GM19397 (cell line): ENCODE measurements at regions not wholly inside any gene's neighbourhood (a gene's known extent, or its start where the extent isn't known, plus 50 kb on each side); places are given as distances from the start of the nearest gene placed in this dataset.

ENCODE experiments used
- ATAC-seq: cut with Tn5 transposase; IDR thresholded peaks from one replicate; pipeline ENCODE4 v1.9.1; 2021; ENCODE audit warnings: mild to moderate bottlenecking, moderate library complexity; ENCODE audit not compliant: unreplicated experiment

GRCh38 chr12:98244136-98244535, 271.3 kb upstream of the TMPO start:
- no peak for ATAC-seq

GRCh38 chr12:98253207-98254037, 262.0 kb upstream of the TMPO start:
- no peak for ATAC-seq

- ATAC-seq = no peak
Measured at GRCh38 chr12:98256830-98257229, 258.6 kb upstream of the TMPO start.

DNA sequence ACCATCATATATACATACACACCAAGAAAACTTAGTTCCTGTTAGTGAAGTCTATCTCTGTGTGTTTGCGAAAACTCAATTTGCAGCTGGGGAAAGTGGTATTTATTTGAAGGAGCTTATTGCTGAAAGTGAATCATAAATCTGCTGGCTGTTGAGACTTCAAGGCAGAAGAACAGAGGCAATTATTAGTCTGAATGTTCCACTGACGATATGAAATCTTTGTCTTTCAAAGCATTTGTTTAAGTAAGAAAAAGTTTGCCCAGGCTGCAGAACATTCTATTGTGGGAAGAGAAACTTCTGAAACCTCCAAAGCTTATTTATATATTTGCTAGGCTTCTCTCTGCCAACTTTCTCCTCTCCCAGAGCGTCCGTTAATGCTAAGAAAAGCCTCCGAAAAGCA, 255.7 kb upstream of the TMPO start:
- no peak for ATAC-seq

- no peak for ATAC-seq
Measured at GRCh38 chr12:98260276-98260675, 255.1 kb upstream of the TMPO start.

DNA sequence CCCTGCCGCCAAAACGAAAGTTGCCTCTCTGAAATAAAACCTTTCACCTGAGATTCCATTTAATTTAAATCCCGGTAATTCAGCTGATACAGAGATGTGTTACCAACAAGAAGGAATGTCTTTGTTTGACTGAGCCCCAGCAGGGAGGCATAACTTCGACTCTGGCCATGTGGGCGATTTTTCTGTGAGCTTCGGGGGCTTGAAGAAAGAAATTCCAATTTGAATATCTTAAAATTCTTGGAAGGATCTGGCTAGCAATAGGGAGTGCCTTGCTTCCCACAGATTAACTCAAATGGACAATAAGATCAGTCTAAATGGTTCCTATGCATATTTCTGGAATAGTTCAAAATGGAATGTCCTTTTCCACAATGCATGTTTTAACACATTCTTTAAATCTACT, 252.5 kb upstream of the TMPO start:
- no peak for ATAC-seq

DNA sequence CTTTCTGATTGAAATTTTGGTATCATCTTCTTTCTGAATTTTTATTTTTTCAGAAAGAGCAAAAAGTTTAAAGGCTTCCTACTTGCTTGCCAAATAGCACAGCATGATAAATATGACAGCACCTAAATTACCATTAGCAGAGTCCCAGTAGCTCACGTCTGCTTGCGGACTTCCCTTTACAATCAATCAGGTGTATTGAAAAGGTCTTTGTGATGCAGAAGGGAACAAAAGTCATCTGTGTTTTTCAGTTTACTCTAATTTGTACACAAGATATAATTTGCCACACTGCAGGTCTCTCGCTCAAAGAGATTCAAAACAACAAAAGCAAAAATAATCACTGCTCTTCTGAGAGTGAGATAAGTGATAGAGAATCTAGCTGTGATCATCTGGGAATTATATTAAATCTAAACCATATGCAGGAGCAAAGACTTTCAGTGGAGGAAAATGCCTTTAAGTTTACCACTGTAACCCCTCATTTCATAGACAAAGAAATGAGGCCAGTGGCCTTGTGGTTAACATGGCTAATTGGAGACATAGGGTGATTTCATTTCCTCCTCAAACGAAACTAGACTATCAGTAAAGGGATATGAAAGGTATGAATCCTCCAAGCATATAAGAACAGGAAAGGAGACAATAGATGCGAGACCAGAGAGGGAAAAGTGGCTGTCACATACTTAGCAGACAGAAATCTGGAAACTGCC, 240.8 kb upstream of the TMPO start:
- peak; percentile 95 for ATAC-seq

DNA sequence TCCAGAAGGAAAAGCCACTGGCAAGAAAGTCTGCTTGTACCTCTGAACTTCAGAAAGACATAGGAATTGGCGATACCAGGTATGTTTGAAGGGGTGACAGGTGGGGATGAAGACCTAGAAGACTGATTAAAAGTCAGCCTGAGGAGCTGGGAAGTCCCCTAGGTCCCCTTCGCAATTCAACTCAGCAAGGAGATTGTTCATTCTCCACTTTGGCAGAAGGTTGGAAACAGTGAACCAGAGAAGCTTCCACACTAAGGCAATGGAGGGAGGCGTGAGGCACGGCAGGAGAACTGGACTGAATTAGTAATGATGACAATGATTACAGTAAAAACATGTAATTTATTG, 240.3 kb upstream of the TMPO start:
- ATAC-seq = peak; percentile 59

- ATAC-seq = no peak
Measured at GRCh38 chr12:98280152-98280551, 235.2 kb upstream of the TMPO start.

DNA sequence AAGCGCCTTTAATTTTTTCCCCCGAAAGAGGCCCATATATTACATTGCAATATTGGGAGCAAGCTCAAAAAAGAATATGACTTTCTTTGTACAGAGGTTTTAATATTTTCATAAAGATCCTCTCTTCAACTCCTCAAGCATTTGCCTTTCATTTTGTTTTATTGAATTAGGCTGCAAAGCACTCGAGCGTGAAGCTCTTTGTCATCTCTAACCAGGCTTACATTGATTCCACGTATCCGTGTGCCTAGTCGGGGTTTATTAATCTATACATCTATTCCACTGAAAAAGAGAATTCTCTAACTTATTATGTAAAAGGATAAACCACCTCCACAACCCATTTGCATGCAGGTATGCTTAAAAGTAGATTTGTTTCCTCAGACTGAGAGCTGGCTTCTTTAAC, 234.8 kb upstream of the TMPO start:
- ATAC-seq = no peak

- ATAC-seq = no peak
Measured at GRCh38 chr12:98291828-98292227, 223.6 kb upstream of the TMPO start.

DNA sequence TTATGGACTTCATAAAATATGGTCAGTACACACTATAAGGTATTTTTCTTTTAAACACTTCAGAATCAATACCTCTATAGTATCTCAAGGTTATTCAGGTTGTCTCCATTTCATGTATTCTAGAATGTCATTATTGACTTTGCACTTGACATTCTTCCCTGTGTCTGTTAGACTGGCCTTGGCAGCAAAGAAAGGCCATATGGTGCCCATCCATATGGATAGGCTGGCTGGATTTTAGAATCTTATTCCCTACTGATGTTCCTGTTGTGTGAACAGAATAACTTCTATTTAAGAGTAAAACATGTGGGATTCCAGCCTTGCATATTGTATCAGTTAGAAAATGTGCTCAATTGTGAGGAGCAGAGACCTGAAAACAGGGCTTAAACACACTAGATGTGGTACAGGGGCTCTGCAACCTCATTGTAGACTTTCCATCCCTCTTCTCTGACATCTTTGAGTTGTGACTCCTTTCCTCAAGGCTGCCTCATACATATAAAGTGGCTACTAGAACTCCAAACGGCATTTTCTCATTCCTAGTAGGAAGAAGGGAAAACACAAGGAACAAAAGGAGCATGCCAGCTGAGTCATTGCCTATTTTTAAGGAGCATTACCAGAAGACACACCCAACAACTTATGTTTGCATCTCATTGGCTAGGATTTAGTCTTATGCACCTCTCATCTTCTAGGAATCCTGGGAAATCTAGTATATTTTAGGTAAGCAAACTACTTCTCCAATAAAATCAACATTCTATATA, 221.2 kb upstream of the TMPO start:
- no peak for ATAC-seq

DNA sequence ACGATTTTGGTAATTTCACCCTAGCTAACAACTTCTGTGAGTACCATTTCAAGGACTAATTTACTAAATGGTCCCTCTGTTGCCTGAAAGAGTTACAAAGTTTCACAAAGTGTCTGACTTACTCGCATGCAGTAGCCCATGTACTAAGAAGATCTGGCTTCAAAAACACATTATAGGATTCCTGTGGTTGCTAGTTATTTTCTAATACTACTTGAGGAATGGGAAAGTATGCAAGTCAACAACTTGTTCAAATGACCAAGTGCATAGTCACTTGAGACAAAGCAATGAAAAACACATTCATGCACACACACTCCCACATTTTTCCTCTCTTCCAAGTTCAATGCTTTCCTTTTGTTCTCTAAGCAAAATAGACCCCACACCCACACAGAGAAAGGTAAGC, 219.7 kb upstream of the TMPO start:
- ATAC-seq = no peak

- no peak for ATAC-seq
Measured at GRCh38 chr12:98296462-98297079, 218.8 kb upstream of the TMPO start.

DNA sequence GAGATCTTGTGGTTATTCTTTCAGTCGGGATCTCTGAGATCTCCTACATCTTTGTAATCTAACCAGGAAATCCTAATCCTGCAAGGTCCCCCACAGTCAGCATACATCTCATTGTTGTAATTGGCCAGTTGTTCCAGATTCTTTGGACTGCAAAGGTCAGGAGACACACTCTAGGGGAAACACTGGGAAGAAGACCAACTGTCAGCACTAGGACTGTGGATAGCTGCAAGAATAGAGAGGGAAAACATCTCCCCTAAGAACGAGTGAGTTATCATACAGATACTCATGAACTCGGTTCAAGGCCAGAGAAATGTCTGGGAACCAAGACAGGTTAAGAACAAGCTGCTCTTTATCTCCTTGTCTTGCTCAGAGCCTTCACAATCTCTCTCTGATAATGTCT, 217.9 kb upstream of the TMPO start:
- no peak for ATAC-seq

- ATAC-seq = no peak
Measured at GRCh38 chr12:98308141-98308540, 207.2 kb upstream of the TMPO start.

DNA sequence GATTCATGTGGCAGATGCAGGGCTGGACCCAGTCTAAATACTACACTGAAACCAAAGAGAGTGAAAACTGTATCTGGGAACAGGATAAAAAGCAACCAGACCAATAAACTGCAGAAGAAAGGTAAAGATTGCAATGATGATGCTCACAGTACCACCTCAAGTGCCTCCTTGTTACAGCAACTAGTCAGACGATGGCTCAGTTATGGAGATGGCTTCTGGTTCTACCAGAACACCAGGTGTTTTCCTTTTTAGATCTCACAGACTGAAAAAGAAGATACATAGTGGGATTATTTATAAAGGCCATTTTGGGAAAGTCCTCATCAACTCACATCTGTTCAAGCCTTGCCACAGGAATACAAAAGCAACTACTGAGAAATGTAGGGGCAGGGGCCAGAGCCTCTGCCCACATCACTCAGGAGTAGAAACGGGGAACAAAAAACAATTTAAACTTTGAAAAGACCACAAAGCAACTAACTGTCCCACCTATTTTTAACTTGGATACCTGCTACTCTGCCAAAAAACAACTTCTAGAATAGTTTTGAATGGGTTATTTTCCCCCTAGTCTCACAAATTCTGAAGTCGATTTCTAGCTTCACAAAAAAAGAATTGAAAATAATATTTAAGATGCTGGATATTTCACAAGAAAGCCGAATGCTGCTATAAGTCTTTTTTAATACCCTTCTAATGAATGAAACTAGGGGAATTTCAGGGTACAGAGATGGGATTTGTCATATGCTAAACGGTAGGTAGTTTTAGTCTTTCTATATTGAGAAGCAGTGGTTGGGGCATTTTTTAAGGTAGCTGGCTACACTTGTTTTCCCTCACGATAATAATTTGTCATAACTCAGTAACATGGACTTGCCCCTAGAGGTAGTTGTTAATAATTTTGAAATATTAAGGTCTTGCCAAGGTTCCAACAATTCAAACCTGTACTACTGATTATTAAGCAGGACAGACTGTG, 197.2 kb upstream of the TMPO start:
- ATAC-seq = no peak

DNA sequence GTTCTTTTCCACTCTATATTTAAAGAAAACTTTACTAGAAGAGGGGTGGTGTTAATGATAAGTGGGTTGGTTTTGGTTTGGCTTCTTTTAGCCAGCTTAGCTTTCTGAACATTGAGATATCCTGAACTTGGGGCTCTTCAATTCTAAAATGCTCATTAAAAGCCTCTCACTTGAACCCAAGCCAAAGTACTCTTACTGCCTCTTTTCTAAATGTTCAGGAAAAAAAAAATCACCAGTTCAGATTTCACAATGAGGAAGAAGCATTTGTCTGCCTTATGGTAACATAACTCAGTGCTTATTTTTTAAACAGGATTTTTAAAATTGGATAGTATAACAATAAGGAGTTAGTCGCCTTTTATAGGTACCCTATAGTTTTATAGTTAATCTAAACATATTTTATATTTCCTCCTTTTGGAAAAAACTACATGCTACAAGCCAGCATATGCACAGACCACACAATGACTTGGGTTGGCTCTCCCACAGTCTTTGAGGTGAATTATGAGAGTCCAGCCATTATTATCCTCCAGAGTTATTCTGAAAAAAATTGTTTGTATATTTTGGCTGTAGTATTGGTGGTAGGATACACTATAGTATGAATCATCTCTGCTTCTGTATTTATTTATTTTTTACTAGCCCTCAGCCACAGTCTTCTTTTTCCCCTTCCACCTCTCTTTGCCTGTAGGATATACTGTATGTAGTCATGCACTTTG, 195.5 kb upstream of the TMPO start:
- ATAC-seq = no peak

GRCh38 chr12:98325003-98325402, 190.4 kb upstream of the TMPO start:
- no peak for ATAC-seq

GRCh38 chr12:98328467-98328866, 186.9 kb upstream of the TMPO start:
- ATAC-seq = no peak
